ENCODE measurements at regions not wholly inside any gene's neighbourhood (a gene's known extent, or its start where the extent isn't known, plus 50 kb on each side); places are given as distances from the start of the nearest gene placed in this dataset.

GRCh38 chr3:143188881-143189280, 69.3 kb downstream of the CHST2 start:
- no peak for TF ChIP-seq CHD1 (IDR thresholded peaks at IDR 0.05; ENCODE audit: low read depth, low read length)
- no peak for FAIRE-seq

More at GRCh38 chr3:143188881-143189280, 69.3 kb downstream of the CHST2 start:
- Histone ChIP-seq H3K27me3 (replicated peaks in 1 of 4; ENCODE audit: control insufficient read depth in 3 of 4, extremely low read depth in 1 of 4, insufficient read depth in 3 of 4, low read length in 3 of 4) (no peaks in the 10 kb centered on the region), H4K5ac (ENCODE audit: insufficient read length, low read depth, low read length) (no peak overlapping the region), H3K23me2 (ENCODE audit: low read depth, low read length) (no peaks in the 10 kb centered on the region), H2BK120ac (replicated peaks; ENCODE audit: low read depth, low read length) (no peak overlapping the region), H4K20me1 (replicated peaks in 1 of 2; ENCODE audit: control insufficient read depth in 1 of 2, insufficient read depth in 2 of 2, low read length in 2 of 2) (no peaks in the 10 kb centered on the region), H3K79me1 (ENCODE audit: low read depth, low read length) (no peaks in the 10 kb centered on the region), H3K18ac (ENCODE audit: extremely low read depth, low read length) (no peak overlapping the region), H3K4me3 (ENCODE audit: extremely low read depth in 1 of 4, insufficient read depth in 2 of 4, low read depth in 3 of 4, low read length in 4 of 4) (no peak overlapping the region), H3K36me3 (ENCODE audit: control insufficient read depth in 2 of 4, insufficient read depth in 4 of 4, low read length in 3 of 4) (no peaks in the 10 kb centered on the region), H3K4me2 (ENCODE audit: insufficient read depth in 1 of 2, low read depth in 2 of 2, low read length in 2 of 2) (no peak overlapping the region), H2AFZ (ENCODE audit: low read length) (no peak overlapping the region), H4K8ac (ENCODE audit: extremely low read depth, insufficient read depth, low read length) (no peak overlapping the region), H4K91ac (replicated peaks; ENCODE audit: insufficient read length, low read length) (no peak overlapping the region), H2BK12ac (ENCODE audit: low read depth, low read length) (no peak overlapping the region), H3K4me1 (replicated peaks in 1 of 4; ENCODE audit: control insufficient read depth in 3 of 4, insufficient read depth in 4 of 4, low read length in 3 of 4) (no peaks in the 10 kb centered on the region), H2BK5ac (ENCODE audit: low read depth, low read length) (no peak overlapping the region), H3K27ac (ENCODE audit: low read depth, low read length) (no peak overlapping the region), H3K9ac (replicated peaks in 1 of 4; ENCODE audit: extremely low read depth in 1 of 4, low read depth in 3 of 4, low read length in 3 of 4) (no peak overlapping the region), H3K79me2 (ENCODE audit: control insufficient read depth in 1 of 2, insufficient read depth in 2 of 2, low read length in 2 of 2) (no peaks in the 10 kb centered on the region), H2AK5ac (ENCODE audit: low read depth, low read length) (no peak overlapping the region), H3K14ac (ENCODE audit: insufficient read length) (no peak overlapping the region), H3K9me3 (ENCODE audit: insufficient read depth in 2 of 2, low read depth in 1 of 2, low read length in 1 of 2) (no peaks in the 10 kb centered on the region; a peak in 1 of 4 replicates), H2BK20ac (ENCODE audit: low read length) (no peak overlapping the region), H3K4ac (replicated peaks; ENCODE audit: insufficient read length, low read depth, low read length) (no peak overlapping the region), H3K56ac (replicated peaks; ENCODE audit: insufficient read length, low read depth, low read length) (no peak overlapping the region), H2BK15ac (ENCODE audit: low read length) (no peak overlapping the region), H3K23ac (ENCODE audit: insufficient read length) (no peak overlapping the region)
- DNase-seq (ENCODE audit: low read depth in 1 of 2, low spot score in 2 of 2): no peak
- ChIA-PET POLR2A (ENCODE audit: partially characterized antibody) (no interaction called here), CTCF (ENCODE audit: partially characterized antibody) (interaction anchor here (0.9 kb wide), 1 partner anchor 244 kb away, joined by 4 read pairs; no protein-coding TSS in a partner anchor)
- WGBS, 2 experiments (ENCODE audit: extremely low coverage in 1 of 2, insufficient coverage in 1 of 2, insufficient read length in 1 of 2, insufficient replicate concordance in 2 of 2, low coverage in 1 of 2, low lambda C conversion rate in 2 of 2, missing lambda C conversion rate in 1 of 2): 100% methylated on average over 1 of the region's 1 CpG; no CpG with 5 or more reads in 1 of the 2 experiments

All from H1 (cell line).